CD14-positive monocyte (primary cell): ENCODE measurements at regions not wholly inside any gene's neighbourhood (a gene's known extent, or its start where the extent isn't known, plus 50 kb on each side); places are given as distances from the start of the nearest gene placed in this dataset.

Source experiments
- DNase-seq, 3 donors: peaks; one replicate each; pipeline ENCODE4 v3.0.0-alpha.2; 2011 to 2022
- H2AFZ ChIP-seq: 2 replicates; pipeline ENCODE4 v1.6.0; 2012; ENCODE audit warnings: mild to moderate bottlenecking, low read depth, low read length, inconsistent platforms; ENCODE audit not compliant: insufficient read depth, poor library complexity, severe bottlenecking
- H3K27ac ChIP-seq, 2 donors: 1 replicate in 1 of 2; 2 replicates in 1 of 2; pipeline ENCODE4 v1.5.1; 2012 to 2013; ENCODE audit warnings: low read length in 2 of 2, control low read depth in 1 of 2, inconsistent platforms in 1 of 2, low read depth in 1 of 2, mild to moderate bottlenecking in 1 of 2
- H3K27me3 ChIP-seq, 2 donors: one replicate each; pipeline versions ENCODE4 v1.6.0 to v1.6.1; 2011 to 2013; ENCODE audit warnings: low read length in 2 of 2; ENCODE audit not compliant: control insufficient read depth in 2 of 2, insufficient read depth in 2 of 2
- H3K36me3 ChIP-seq, 2 donors: replicated peaks in 1 of 2; 1 replicate in 1 of 2; 2 replicates in 1 of 2; pipeline versions ENCODE4 v1.5.1 to v1.6.1; 2012 to 2013; ENCODE audit warnings: low read length in 2 of 2, control low read depth in 1 of 2, inconsistent platforms in 1 of 2, mild to moderate bottlenecking in 1 of 2; ENCODE audit not compliant: insufficient read depth in 2 of 2, control insufficient read depth in 1 of 2
- H3K4me1 ChIP-seq, 2 donors: 1 replicate in 1 of 2; 2 replicates in 1 of 2; pipeline versions ENCODE4 v1.5.1 to v1.6.1; 2012 to 2013; ENCODE audit warnings: low read length in 2 of 2, control low read depth in 1 of 2, inconsistent platforms in 1 of 2, mild to moderate bottlenecking in 1 of 2, moderate library complexity in 1 of 2; ENCODE audit not compliant: insufficient read depth in 2 of 2, control insufficient read depth in 1 of 2
- H3K4me2 ChIP-seq: replicated peaks from 2 replicates; pipeline ENCODE3; 2012; ENCODE audit warnings: low read length, moderate library complexity, mild to moderate bottlenecking; ENCODE audit not compliant: poor library complexity, severe bottlenecking; ENCODE audit errors: extremely low read depth
- H3K4me3 ChIP-seq, 3 experiments: fragments of 200-600 bp in 1 of 3; sonication (generic) in 1 of 3; replicated peaks in 1 of 3; 1 replicate in 2 of 3; 2 replicates in 1 of 3; pipeline ENCODE4 v1.5.1; 2011 to 2013; ENCODE audit warnings: low read length in 3 of 3, mild to moderate bottlenecking in 3 of 3, control low read depth in 2 of 3, low read depth in 2 of 3, inconsistent platforms in 1 of 3, moderate library complexity in 1 of 3
- H3K79me2 ChIP-seq: 2 replicates; pipeline ENCODE4 v1.6.0; 2012; ENCODE audit warnings: mild to moderate bottlenecking, control low read depth, inconsistent platforms, low read length, moderate library complexity; ENCODE audit not compliant: insufficient read depth
- H3K9ac ChIP-seq: 2 replicates; pipeline ENCODE4 v1.6.0; 2017; ENCODE audit warnings: low read length, mild to moderate bottlenecking; ENCODE audit not compliant: insufficient read depth, poor library complexity, severe bottlenecking
- H3K9me3 ChIP-seq, 2 donors: replicated peaks in 1 of 2; 1 replicate in 1 of 2; 2 replicates in 1 of 2; pipeline versions ENCODE4 v1.5.1 to v1.6.1; 2012 to 2013; ENCODE audit warnings: low read length in 2 of 2, control low read depth in 1 of 2; ENCODE audit not compliant: control insufficient read depth in 1 of 2, insufficient read depth in 1 of 2
- H4K20me1 ChIP-seq: 2 replicates; pipeline ENCODE4 v1.6.0; 2012; ENCODE audit warnings: mild to moderate bottlenecking, low read length, control low read depth, moderate library complexity; ENCODE audit not compliant: insufficient read depth
- H3K27ac Mint-ChIP-seq, 7 donors: one replicate each; pipeline ENCODE4 v1.8.0; 2020; ENCODE audit warnings: mild to moderate bottlenecking in 7 of 7, mixed read lengths in 7 of 7, moderate library complexity in 6 of 7, inconsistent platforms in 2 of 7
- H3K27me3 Mint-ChIP-seq, 3 donors: one replicate each; pipeline ENCODE4 v1.8.0; 2021 to 2022; ENCODE audit warnings: low read depth in 3 of 3, mild to moderate bottlenecking in 3 of 3, mixed read lengths in 3 of 3, moderate library complexity in 3 of 3, inconsistent platforms in 1 of 3
- H3K36me3 Mint-ChIP-seq, 2 donors: one replicate each; pipeline ENCODE4 v1.8.0; 2020; ENCODE audit warnings: mixed read lengths in 2 of 2, inconsistent platforms in 1 of 2, mild to moderate bottlenecking in 1 of 2
- H3K4me1 Mint-ChIP-seq: one replicate; pipeline ENCODE4 v1.8.0; 2020; ENCODE audit warnings: mild to moderate bottlenecking, mixed read lengths
- H3K4me3 Mint-ChIP-seq, 2 donors: one replicate each; pipeline ENCODE4 v1.8.0; 2020; ENCODE audit warnings: mild to moderate bottlenecking in 2 of 2, mixed read lengths in 2 of 2, moderate library complexity in 1 of 2
- H3K9me3 Mint-ChIP-seq, 7 donors: one replicate each; pipeline ENCODE4 v1.8.0; 2020 to 2022; ENCODE audit warnings: mixed read lengths in 7 of 7, mild to moderate bottlenecking in 6 of 7, moderate library complexity in 6 of 7, inconsistent platforms in 2 of 7
- CTCF ChIP-seq: fragments of 200-600 bp; IDR thresholded peaks from one replicate; pipeline ENCODE4 v1.8.0; 2022; ENCODE audit warnings: antibody characterized with exemption, mild to moderate bottlenecking
- WGBS: methylation state at CpG from one replicate; pipeline ENCODE4 v1.1.5; 2013; ENCODE audit warnings: missing lambda C conversion rate; ENCODE audit not compliant: insufficient coverage; 5-methylcytosine and 5-hydroxymethylcytosine counted together
- intact Hi-C, 2 donors: fragments of 100-400 bp; cut with micrococcal nuclease; formaldehyde crosslinking; loops; one replicate each; pipeline versions ENCODE4 v1.15.0 to v1.15.1; 2023

GRCh38 chrX:5746231-5746630, 482.4 kb downstream of the NLGN4X start:
- intact Hi-C loops = no loop called here
- TF ChIP-seq CTCF = no peak

GRCh38 chrX:5733501-5733900, 495.2 kb downstream of the NLGN4X start:
- Mint-ChIP-seq H3K36me3 (no peaks in the 10 kb centered on the region), H3K27me3 (peaks cover 0 to 1% (median 0%) of the 10 kb centered on the region in 3 donors), H3K4me3 (no peak overlapping the region), H3K27ac (no peak overlapping the region), H3K9me3 (peaks cover 0 to 8% (median 4%) of the 10 kb centered on the region in 7 donors), H3K4me1 (no peaks in the 10 kb centered on the region)
- intact Hi-C loops = no loop called here
- H2AFZ ChIP-seq = no peak overlapping the region
- H3K9me3 ChIP-seq = no peaks in the 10 kb centered on the region
- no peaks in the 10 kb centered on the region for H3K4me1 ChIP-seq
- no peak for DNase-seq
- no peaks in the 10 kb centered on the region for H3K27me3 ChIP-seq
- no peak overlapping the region for H3K4me2 ChIP-seq
- H3K4me3 ChIP-seq = no peak overlapping the region
- H3K27ac ChIP-seq = no peak overlapping the region
- H3K36me3 ChIP-seq = no peaks in the 10 kb centered on the region
- WGBS = no CpG with 5 or more reads among the region's 3 CpGs
- no peaks in the 10 kb centered on the region for H3K79me2 ChIP-seq
- no peaks in the 10 kb centered on the region for H4K20me1 ChIP-seq
- no peak for TF ChIP-seq CTCF
- no peak overlapping the region for H3K9ac ChIP-seq

More at GRCh38 chrX:5746231-5746630, 482.4 kb downstream of the NLGN4X start:
- Mint-ChIP-seq H3K4me3 (no peak overlapping the region), H3K27me3 (peaks cover 0 to 5% (median 3%) of the 10 kb centered on the region in 3 donors), H3K27ac (no peak overlapping the region), H3K36me3 (no peaks in the 10 kb centered on the region), H3K4me1 (peaks cover 3% of the 10 kb centered on the region), H3K9me3 (peaks cover 0 to 5% (median 3%) of the 10 kb centered on the region in 7 donors)
- Histone ChIP-seq H3K9ac (no peak overlapping the region), H3K4me2 (no peak overlapping the region), H4K20me1 (no peaks in the 10 kb centered on the region), H3K9me3 (no peaks in the 10 kb centered on the region), H2AFZ (no peak overlapping the region), H3K27me3 (no peaks in the 10 kb centered on the region), H3K79me2 (no peaks in the 10 kb centered on the region), H3K27ac (no peak overlapping the region), H3K4me1 (no peaks in the 10 kb centered on the region), H3K4me3 (no peak overlapping the region), H3K36me3 (no peaks in the 10 kb centered on the region)
- WGBS = 100% methylated on average over 1 of the region's 4 CpGs
- no peak for DNase-seq
